NCI-H1694 (cell line): ENCODE measurements at regions not wholly inside any gene's neighbourhood (a gene's known extent, or its start where the extent isn't known, plus 50 kb on each side); places are given as distances from the start of the nearest gene placed in this dataset.
A peak's percentile ranks its signal among the peaks of the same experiment; 100 is the strongest.
"Not testable (repeated sequence)": the region's sequence is repeated elsewhere in the genome, so short reads cannot be mapped to it uniquely, and the experiment has no call there.

Experiments used
- DNase-seq: peaks from one replicate; lab custom pipeline; 2025; lab: John Stamatoyannopoulos, UW

DNA sequence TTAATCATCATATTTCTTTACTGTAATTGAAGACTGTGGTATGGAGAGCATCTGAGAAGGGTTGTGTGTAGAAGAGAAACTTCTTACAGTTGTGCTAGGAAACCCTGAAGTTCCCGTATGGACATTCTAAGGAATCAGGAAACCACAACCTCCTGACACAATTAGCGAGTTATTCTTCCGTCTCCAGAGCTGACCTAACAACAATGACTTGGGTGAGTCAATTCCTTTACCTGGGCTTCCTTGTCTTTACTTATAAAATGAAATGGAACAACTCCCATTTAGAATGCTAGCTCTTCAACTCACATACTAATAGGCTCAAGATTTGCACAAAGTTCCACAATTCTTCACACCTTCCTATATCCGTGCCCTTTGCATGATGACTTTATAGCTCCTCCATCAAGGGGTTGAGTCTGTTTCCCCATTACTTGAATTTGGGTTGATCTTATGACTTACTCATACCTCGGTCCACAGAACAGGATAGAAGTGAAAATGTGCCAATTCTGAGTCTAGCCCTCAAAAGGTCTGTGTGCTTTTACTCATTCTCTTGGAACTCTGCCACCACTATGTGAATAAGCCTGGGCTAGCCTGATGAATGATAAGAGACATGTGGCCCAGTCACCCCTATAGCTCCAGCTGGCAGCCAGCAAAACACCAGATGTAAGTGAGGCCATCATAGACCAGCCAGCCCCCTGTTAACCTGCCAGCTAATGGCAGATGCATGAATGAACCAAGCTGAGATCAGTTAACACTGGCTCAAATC is 459.4 kb downstream of the ETNK1 start:
- DNase-seq = peak; percentile 98

- no peak for DNase-seq
These were observed 463.6 kb downstream of the ETNK1 start for GRCh38 chr12:23088594-23088993.

GRCh38 chr12:23093488-23093887 is 468.5 kb downstream of the ETNK1 start:
- DNase-seq = no peak

GRCh38 chr12:23096321-23096720 is 471.4 kb downstream of the ETNK1 start:
- DNase-seq = no peak

- DNase-seq = no peak
These were observed 473.1 kb downstream of the ETNK1 start for GRCh38 chr12:23098110-23098509.

DNA sequence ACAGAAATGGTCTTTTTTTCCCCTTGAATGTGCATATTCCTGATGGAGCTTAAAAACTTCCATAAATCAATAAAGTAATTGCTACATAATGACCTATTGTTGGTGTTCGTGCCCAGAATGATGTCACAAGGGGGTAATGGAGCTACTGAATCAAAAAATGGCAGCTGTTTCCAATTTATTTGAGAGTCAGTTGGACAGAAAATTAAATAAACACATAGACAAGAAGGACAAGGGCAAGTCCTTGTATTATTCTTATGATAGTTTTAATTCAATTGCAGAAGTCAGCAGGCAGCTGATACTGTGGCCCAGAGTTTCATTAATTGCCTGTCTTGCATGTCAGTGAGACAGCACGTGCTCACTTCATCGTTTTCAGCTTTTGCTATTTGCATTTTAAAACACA is 473.5 kb downstream of the ETNK1 start:
- no peak for DNase-seq

GRCh38 chr12:23099104-23099503 is 474.1 kb downstream of the ETNK1 start:
- DNase-seq = no peak

DNA sequence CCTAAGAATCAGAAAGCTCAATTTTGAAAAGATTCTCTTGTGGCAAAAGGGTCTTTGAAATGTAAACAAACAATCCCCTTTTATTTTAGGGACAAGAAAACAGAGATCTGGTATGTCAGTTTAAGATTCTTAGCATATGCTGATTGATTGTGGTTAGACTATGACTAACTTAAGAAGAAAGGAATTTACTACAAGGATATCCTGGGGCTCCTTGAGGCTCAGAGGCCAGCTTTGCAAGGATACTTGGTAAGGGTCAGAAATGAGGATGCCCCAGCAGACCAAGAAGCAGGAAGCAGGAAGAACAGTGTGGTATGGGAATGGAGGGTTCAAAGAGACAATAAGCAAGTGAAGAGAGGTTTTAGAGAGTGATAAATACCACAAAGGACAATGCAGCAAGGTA is 474.6 kb downstream of the ETNK1 start:
- DNase-seq = no peak

GRCh38 chr12:23108957-23109356 is 484.0 kb downstream of the ETNK1 start:
- DNase-seq = no peak

DNA sequence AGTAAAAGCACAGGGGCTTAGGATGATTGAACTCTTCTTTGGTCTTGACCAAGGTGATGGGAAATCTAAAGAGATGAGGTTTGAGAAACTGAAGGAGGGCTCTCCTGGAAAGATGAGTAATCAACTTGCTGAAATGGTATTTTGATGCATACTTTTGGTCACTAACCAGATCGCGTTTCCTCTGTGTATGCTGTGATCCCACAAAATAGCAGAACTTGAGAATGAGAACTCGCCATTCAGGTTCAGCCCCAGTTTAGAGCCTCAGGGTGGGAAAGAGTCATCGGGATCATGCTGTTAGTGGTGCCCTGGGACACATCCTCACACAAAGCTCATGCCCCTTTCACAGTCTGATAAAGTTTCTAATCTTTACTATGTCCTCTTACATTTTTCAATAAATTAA is 488.8 kb downstream of the ETNK1 start:
- no peak for DNase-seq

- DNase-seq = no peak
These were observed 491.0 kb downstream of the ETNK1 start for GRCh38 chr12:23115984-23116383.

- DNase-seq = no peak
These were observed 501.8 kb downstream of the ETNK1 start for GRCh38 chr12:23126794-23127193.

DNA sequence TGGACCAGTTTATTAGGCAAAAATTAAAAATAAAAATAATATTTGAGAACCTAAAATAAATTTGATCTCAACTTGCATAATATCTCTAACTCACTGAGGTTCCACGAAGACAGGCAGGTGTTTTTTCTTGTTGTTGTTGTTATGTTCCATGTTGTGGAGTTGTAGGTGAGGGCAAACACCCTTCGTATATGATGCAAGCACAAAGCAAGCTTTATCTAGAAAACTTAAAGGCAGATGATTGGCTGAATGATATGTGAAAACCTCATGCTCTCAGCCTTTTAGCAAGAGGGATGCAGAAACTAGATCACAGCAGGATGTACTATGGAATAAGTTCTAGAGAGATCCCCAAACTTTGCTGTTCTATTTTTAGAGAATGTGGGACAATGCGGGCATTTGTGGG is 502.7 kb downstream of the ETNK1 start:
- no peak for DNase-seq

- DNase-seq = no peak
These were observed 503.5 kb downstream of the ETNK1 start for GRCh38 chr12:23128462-23128861.

- DNase-seq = no peak
These were observed 507.4 kb downstream of the ETNK1 start for GRCh38 chr12:23132357-23132756.

DNA sequence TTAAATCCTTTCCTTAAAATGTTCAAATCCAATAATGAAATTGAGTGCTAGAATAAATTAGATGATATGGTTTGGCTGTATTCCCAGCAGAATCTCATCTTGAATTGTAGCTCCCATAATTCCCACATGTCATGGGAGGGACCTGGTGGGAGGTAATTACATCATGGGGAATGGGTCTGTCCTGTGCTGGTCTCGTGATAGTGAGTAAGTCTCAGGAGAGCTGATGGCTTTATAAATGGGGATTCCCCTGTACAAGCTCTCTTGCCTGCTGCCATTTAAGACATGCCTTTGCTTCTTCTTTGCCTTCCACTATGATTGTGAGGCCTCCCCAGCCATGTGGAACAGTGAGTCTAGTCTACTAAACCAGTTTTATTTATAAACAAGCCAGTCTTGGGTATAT is 508.5 kb downstream of the ETNK1 start:
- DNase-seq = no peak

DNA sequence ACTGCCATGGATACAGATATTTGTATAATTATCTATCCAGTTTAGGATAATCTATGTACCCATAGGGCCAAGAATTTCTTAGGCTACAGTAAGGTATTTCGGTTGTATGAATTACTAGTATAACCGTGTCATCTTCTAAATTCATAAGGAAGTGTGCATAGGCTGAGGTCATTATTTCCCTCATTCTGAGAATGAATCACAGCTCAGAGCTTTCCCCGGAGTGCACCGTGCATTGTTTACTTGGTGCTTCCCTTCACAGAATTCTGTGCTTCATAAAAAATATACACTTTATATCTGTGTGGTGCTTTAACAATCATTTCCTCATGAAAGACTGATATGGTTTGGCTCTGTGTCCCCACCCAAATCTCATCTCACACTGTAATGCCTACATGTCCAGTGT is 514.1 kb downstream of the ETNK1 start:
- no peak for DNase-seq

- no peak for DNase-seq
These were observed 515.7 kb downstream of the ETNK1 start for GRCh38 chr12:23140710-23141109.

GRCh38 chr12:23141335-23141734 is 516.4 kb downstream of the ETNK1 start:
- no peak for DNase-seq

DNA sequence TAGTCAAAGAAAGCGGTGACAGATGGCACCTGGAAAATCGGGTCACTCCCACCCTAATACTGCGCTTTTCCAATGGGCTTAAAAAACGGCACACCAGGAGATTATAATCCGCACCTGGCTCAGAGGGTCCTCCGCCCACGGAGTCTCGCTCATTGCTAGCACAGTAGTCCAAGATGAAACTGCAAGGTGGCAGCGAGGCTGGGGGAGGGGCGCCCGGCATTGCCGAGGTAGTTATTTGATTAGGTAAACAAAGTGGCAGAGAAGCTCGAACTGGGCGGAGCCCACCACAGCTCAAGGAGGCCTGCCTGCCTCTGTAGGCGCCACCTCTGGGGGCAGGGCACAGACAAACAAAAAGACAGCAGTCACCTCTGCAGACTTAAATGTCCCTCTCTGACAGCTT is 521.1 kb downstream of the ETNK1 start:
- DNase-seq = not testable (repeated sequence)

GRCh38 chr12:23168459-23168858 is 543.5 kb downstream of the ETNK1 start:
- no peak for DNase-seq

- no peak for DNase-seq
These were observed 544.2 kb downstream of the ETNK1 start for GRCh38 chr12:23169012-23169695.

DNA sequence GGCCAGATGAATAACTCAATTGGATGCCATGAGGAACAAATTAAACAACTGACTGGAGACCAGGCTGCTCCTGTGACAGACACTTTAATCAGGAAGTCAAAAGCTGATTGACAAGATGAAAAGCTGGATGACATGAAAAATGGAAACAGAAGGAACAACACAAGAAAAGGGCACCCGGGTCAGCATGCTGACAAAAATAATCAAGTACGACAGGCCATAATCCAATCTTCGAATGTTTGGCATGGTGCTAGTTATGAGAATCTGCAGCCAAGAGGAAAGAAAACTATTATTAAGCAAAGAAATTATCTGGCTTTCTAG is 544.7 kb downstream of the ETNK1 start:
- DNase-seq = no peak

GRCh38 chr12:23174917-23175316 is 549.9 kb downstream of the ETNK1 start:
- no peak for DNase-seq
